Neural crest cell (in vitro differentiated cells): ENCODE measurements at regions not wholly inside any gene's neighbourhood (a gene's known extent, or its start where the extent isn't known, plus 50 kb on each side); places are given as distances from the start of the nearest gene placed in this dataset.

Source experiments
- DNase-seq: peaks from one replicate; pipeline ENCODE4 v3.0.0; 2021; ENCODE audit warnings: low read depth, mixed read lengths, low spot score
- H3K27ac Mint-ChIP-seq: one replicate; pipeline ENCODE4 v1.8.0; 2021; ENCODE audit warnings: mild to moderate bottlenecking, mixed read lengths; ENCODE audit not compliant: unreplicated experiment
- H3K27me3 Mint-ChIP-seq: 2 replicates; pipeline ENCODE4 v1.8.0; 2021; ENCODE audit warnings: low read depth, mild to moderate bottlenecking, mixed read lengths
- H3K36me3 Mint-ChIP-seq: 2 replicates; pipeline ENCODE4 v1.8.0; 2021; ENCODE audit warnings: low read depth, mild to moderate bottlenecking, mixed read lengths
- H3K4me1 Mint-ChIP-seq: 2 replicates; pipeline ENCODE4 v1.8.0; 2021; ENCODE audit warnings: mixed read lengths
- H3K4me3 Mint-ChIP-seq: one replicate; pipeline ENCODE4 v1.8.0; 2021; ENCODE audit warnings: mild to moderate bottlenecking, mixed read lengths
- H3K9me3 Mint-ChIP-seq: 2 replicates; pipeline ENCODE4 v1.8.0; 2021; ENCODE audit warnings: mixed read lengths
- TF ChIP-seq, protein P1 (sequence below): fragments of 200-600 bp; sonication (generic); conservative IDR thresholded peaks from 2 replicates; pipeline ENCODE4 v1.5.0; 2021; ENCODE audit warnings: antibody characterized with exemption, mild to moderate bottlenecking

GRCh38 chr2:348361-348916 lies 60.5 kb upstream of the ALKAL2 start:
- Mint-ChIP-seq H3K36me3 (no peaks in the 10 kb centered on the region), H3K27me3 (no peaks in the 10 kb centered on the region), H3K4me3 (no peak overlapping the region), H3K27ac (peak overlapping the region; percentile 31), H3K4me1 (peaks cover 11% of the 10 kb centered on the region), H3K9me3 (no peaks in the 10 kb centered on the region)
- TF ChIP-seq, protein P1, sequence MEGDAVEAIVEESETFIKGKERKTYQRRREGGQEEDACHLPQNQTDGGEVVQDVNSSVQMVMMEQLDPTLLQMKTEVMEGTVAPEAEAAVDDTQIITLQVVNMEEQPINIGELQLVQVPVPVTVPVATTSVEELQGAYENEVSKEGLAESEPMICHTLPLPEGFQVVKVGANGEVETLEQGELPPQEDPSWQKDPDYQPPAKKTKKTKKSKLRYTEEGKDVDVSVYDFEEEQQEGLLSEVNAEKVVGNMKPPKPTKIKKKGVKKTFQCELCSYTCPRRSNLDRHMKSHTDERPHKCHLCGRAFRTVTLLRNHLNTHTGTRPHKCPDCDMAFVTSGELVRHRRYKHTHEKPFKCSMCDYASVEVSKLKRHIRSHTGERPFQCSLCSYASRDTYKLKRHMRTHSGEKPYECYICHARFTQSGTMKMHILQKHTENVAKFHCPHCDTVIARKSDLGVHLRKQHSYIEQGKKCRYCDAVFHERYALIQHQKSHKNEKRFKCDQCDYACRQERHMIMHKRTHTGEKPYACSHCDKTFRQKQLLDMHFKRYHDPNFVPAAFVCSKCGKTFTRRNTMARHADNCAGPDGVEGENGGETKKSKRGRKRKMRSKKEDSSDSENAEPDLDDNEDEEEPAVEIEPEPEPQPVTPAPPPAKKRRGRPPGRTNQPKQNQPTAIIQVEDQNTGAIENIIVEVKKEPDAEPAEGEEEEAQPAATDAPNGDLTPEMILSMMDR = no peak
- DNase-seq = no peak

GRCh38 chr2:344811-345210 lies 56.9 kb upstream of the ALKAL2 start:
- Mint-ChIP-seq H3K4me1 (peaks cover 17% of the 10 kb centered on the region), H3K27me3 (no peaks in the 10 kb centered on the region), H3K27ac (no peak overlapping the region), H3K9me3 (peaks cover under 1% of the 10 kb centered on the region), H3K36me3 (no peaks in the 10 kb centered on the region), H3K4me3 (no peak overlapping the region)
- DNase-seq = no peak
- TF ChIP-seq, protein P1 = no peak

DNA sequence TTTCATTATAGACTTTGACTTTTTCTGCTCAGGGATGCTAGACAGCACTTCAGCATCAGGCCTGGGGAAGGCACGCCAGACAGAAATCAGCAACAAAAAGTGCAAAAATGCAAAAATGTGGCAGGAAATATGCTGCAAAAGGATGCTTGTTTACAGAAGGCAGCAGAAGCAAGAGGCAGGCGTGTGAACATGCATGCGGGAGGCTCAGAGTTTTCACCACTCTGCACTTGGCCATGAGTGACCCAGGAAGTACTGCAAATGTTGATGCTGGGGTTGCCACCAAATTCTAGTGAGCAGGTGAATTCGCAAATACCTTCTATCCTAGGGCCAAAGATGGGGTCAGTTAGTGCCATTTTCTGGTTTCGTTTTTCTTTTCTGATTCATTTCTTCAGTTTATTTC lies 55.5 kb upstream of the ALKAL2 start:
- peaks cover 11% of the 10 kb centered on the region for H3K9me3 Mint-ChIP-seq
- no peak overlapping the region for H3K4me3 Mint-ChIP-seq
- H3K36me3 Mint-ChIP-seq = peaks cover 11% of the 10 kb centered on the region
- H3K27me3 Mint-ChIP-seq = no peaks in the 10 kb centered on the region
- H3K27ac Mint-ChIP-seq = no peak overlapping the region
- no peak for DNase-seq
- H3K4me1 Mint-ChIP-seq = peaks cover 11% of the 10 kb centered on the region
- TF ChIP-seq, protein P1 = no peak

DNA sequence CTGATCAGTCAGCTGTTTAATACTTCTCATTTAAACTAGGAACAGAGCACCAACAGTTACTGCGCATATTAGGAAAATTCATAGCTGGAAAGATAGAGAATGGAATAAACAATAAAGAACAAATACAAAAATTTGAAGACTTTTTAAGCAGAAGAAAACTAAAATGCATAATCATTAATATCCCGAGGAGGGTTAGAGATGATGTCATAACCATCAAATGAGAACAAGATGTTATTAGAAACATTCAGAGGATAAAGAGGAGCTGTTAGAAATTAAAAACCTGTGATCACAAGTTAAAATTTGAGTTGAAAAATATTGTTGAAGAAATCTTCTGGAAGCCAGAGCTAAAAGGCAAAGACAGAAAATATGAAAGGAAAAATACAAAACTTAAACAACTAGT lies 54.0 kb upstream of the ALKAL2 start:
- DNase-seq = no peak
- TF ChIP-seq, protein P1 = no peak
- peaks cover 18% of the 10 kb centered on the region for H3K36me3 Mint-ChIP-seq
- H3K27me3 Mint-ChIP-seq = no peaks in the 10 kb centered on the region
- no peak overlapping the region for H3K27ac Mint-ChIP-seq
- H3K4me1 Mint-ChIP-seq = peaks cover 10% of the 10 kb centered on the region
- H3K4me3 Mint-ChIP-seq = no peak overlapping the region
- H3K9me3 Mint-ChIP-seq = peaks cover 17% of the 10 kb centered on the region

- H3K27me3 Mint-ChIP-seq = no peaks in the 10 kb centered on the region
- H3K4me1 Mint-ChIP-seq = peaks cover 10% of the 10 kb centered on the region
- TF ChIP-seq, protein P1 = no peak
- no peak overlapping the region for H3K4me3 Mint-ChIP-seq
- H3K9me3 Mint-ChIP-seq = peaks cover 19% of the 10 kb centered on the region
- H3K27ac Mint-ChIP-seq = peak overlapping the region; percentile 19
- H3K36me3 Mint-ChIP-seq = peaks cover 20% of the 10 kb centered on the region
- no peak for DNase-seq
Measured at GRCh38 chr2:341017-341542, 53.2 kb upstream of the ALKAL2 start.
